HepG2 (cell line): ENCODE measurements at regions not wholly inside any gene's neighbourhood (a gene's known extent, or its start where the extent isn't known, plus 50 kb on each side); places are given as distances from the start of the nearest gene placed in this dataset.

Experiments
- AHR ChIP-seq: IDR thresholded peaks from 2 replicates; pipeline ENCODE4 v1.6.1; 2018; ENCODE audit warnings: missing genetic modification reagents, missing compliant biosample characterization
- EZH2 ChIP-seq: conservative IDR thresholded peaks from 2 replicates; pipeline ENCODE4 v1.6.1; 2012; ENCODE audit warnings: mild to moderate bottlenecking, low read depth, low read length, moderate library complexity
- MEIS2 ChIP-seq: sonication (generic); formaldehyde crosslinking; IDR thresholded peaks from 2 replicates; pipeline ENCODE4 v1.9.0; 2021; ENCODE audit warnings: mild to moderate bottlenecking, missing genetic modification reagents
- MTF2 ChIP-seq: sonication (generic); formaldehyde crosslinking; IDR thresholded peaks from 2 replicates; pipeline ENCODE4 v1.5.0; 2020; ENCODE audit warnings: missing genetic modification reagents, borderline replicate concordance
- PHF20 ChIP-seq: sonication (generic); formaldehyde crosslinking; IDR thresholded peaks from 2 replicates; pipeline ENCODE4 v1.5.0; 2020; ENCODE audit warnings: mild to moderate bottlenecking, missing genetic modification reagents
- SP5 ChIP-seq: IDR thresholded peaks from 2 replicates; pipeline ENCODE4 v1.6.1; 2016; ENCODE audit warnings: low read depth, borderline replicate concordance
- STAG1 ChIP-seq: sonication (generic); formaldehyde crosslinking; IDR thresholded peaks from 2 replicates; pipeline ENCODE4 v1.4.0; 2020; ENCODE audit warnings: missing genetic modification reagents
- TP53 ChIP-seq: sonication (generic); formaldehyde crosslinking; conservative IDR thresholded peaks from 2 replicates; pipeline ENCODE4 v1.4.0; 2020; ENCODE audit warnings: missing genetic modification reagents
- ZBTB46 ChIP-seq: sonication (generic); formaldehyde crosslinking; IDR thresholded peaks from 2 replicates; pipeline ENCODE4 v1.4.0; 2020; ENCODE audit warnings: mild to moderate bottlenecking, missing genetic modification reagents, borderline replicate concordance
- ZNF10 ChIP-seq: sonication (generic); formaldehyde crosslinking; IDR thresholded peaks from 2 replicates; pipeline ENCODE4 v1.4.0; 2020; ENCODE audit warnings: mild to moderate bottlenecking, low read depth, missing genetic modification reagents, borderline replicate concordance
- ZNF687 ChIP-seq: sonication (generic); formaldehyde crosslinking; IDR thresholded peaks from 2 replicates; pipeline ENCODE4 v1.5.1; 2020; ENCODE audit warnings: mild to moderate bottlenecking, missing genetic modification reagents, moderate library complexity
- ZNF777 ChIP-seq: sonication (generic); formaldehyde crosslinking; IDR thresholded peaks from 2 replicates; pipeline ENCODE4 v1.4.0; 2020; ENCODE audit warnings: missing genetic modification reagents
- ZNF800 ChIP-seq: sonication (generic); formaldehyde crosslinking; IDR thresholded peaks from 2 replicates; pipeline ENCODE4 v1.4.0; 2020; ENCODE audit warnings: missing genetic modification reagents

- no peak for TF ChIP-seq MEIS2 (CRISPR knock-in tag)
- no peak for TF ChIP-seq STAG1 (CRISPR knock-in tag)
- no peak for TF ChIP-seq ZBTB46
- TF ChIP-seq SP5 (CRISPR knock-in tag), result no peak
- TF ChIP-seq ZNF800, result peak; percentile 97
- TF ChIP-seq ZNF777 (CRISPR knock-in tag), result peak; percentile 82
- TF ChIP-seq ZNF10 (CRISPR knock-in tag), result no peak
- TF ChIP-seq EZH2, result peak; percentile 77; the same call in 1 of the 2 replicates
- peak; percentile 22; the same call in 1 of the 2 replicates for TF ChIP-seq ZNF687 (CRISPR knock-in tag)
- TF ChIP-seq MTF2 (CRISPR knock-in tag), result peak; percentile 79; the same call in 1 of the 2 replicates
- no peak for TF ChIP-seq TP53 (CRISPR knock-in tag)
- TF ChIP-seq AHR (CRISPR knock-in tag), result no peak
- TF ChIP-seq PHF20 (CRISPR knock-in tag), result no peak
These were observed 78.0 kb upstream of the PPARA start (continued) for GRCh38 chr22:46072110-46072881.
